Endodermal cell (in vitro differentiated cells): ENCODE measurements at regions not wholly inside any gene's neighbourhood (a gene's known extent, or its start where the extent isn't known, plus 50 kb on each side); places are given as distances from the start of the nearest gene placed in this dataset.

Source experiments
- DNase-seq: peaks from one replicate; pipeline ENCODE4 v3.0.0-alpha.2; 2017
- H3K27ac ChIP-seq: 2 replicates; pipeline ENCODE4 v1.5.1; 2013; ENCODE audit warnings: mild to moderate bottlenecking, low read depth, low read length, moderate library complexity
- H3K27me3 ChIP-seq: 2 replicates; pipeline ENCODE4 v1.6.1; 2013; ENCODE audit warnings: mild to moderate bottlenecking, low read length, moderate library complexity; ENCODE audit not compliant: insufficient read depth, control insufficient read depth, poor library complexity, severe bottlenecking
- H3K36me3 ChIP-seq: 2 replicates; pipeline ENCODE4 v1.7.0; 2013; ENCODE audit warnings: mild to moderate bottlenecking, low read length, moderate library complexity; ENCODE audit not compliant: control insufficient read depth, insufficient read depth
- H3K4me1 ChIP-seq: one replicate; pipeline ENCODE4 v1.7.0; 2013; ENCODE audit warnings: low read length; ENCODE audit not compliant: control insufficient read depth, insufficient read depth
- H3K4me3 ChIP-seq: 2 replicates; pipeline ENCODE4 v1.5.1; 2013; ENCODE audit warnings: mild to moderate bottlenecking, low read length, moderate library complexity
- H3K9ac ChIP-seq: 2 replicates; pipeline ENCODE4 v1.6.1; 2013; ENCODE audit warnings: mild to moderate bottlenecking, low read length, moderate library complexity; ENCODE audit not compliant: poor library complexity, severe bottlenecking; ENCODE audit errors: extremely low read depth
- H3K9me3 ChIP-seq: 2 replicates; pipeline ENCODE4 v1.6.1; 2013; ENCODE audit warnings: mild to moderate bottlenecking, low read length, moderate library complexity; ENCODE audit not compliant: control insufficient read depth
- H3K27ac Mint-ChIP-seq: 2 replicates; pipeline ENCODE4 v1.8.0; 2020; ENCODE audit warnings: mixed read lengths
- H3K27me3 Mint-ChIP-seq: 2 replicates; pipeline ENCODE4 v1.8.0; 2021; ENCODE audit warnings: mild to moderate bottlenecking, mixed read lengths; ENCODE audit not compliant: insufficient read depth
- H3K36me3 Mint-ChIP-seq: 2 replicates; pipeline ENCODE4 v1.8.0; 2020; ENCODE audit warnings: low read depth, mixed read lengths
- H3K4me1 Mint-ChIP-seq: 2 replicates; pipeline ENCODE4 v1.8.0; 2020; ENCODE audit warnings: mixed read lengths
- H3K4me3 Mint-ChIP-seq: 2 replicates; pipeline ENCODE4 v1.8.0; 2020; ENCODE audit warnings: mild to moderate bottlenecking, moderate library complexity, mixed read lengths
- H3K9me3 Mint-ChIP-seq: 2 replicates; pipeline ENCODE4 v1.8.0; 2020; ENCODE audit warnings: mild to moderate bottlenecking, mixed read lengths
- CTCF ChIP-seq: fragments of 200-600 bp; sonication (generic); conservative IDR thresholded peaks from 2 replicates; pipeline ENCODE4 v1.5.0; 2021; ENCODE audit warnings: antibody characterized with exemption, mild to moderate bottlenecking
- WGBS, 2 experiments: methylation state at CpG; one replicate each; pipeline versions ENCODE4 v1.1.5 to v1.1.7; 2013; ENCODE audit warnings: missing lambda C conversion rate in 2 of 2, mixed read lengths in 1 of 2; ENCODE audit not compliant: insufficient coverage in 1 of 2, insufficient read length in 1 of 2; 5-methylcytosine and 5-hydroxymethylcytosine counted together

- H3K36me3 ChIP-seq = no peaks in the 10 kb centered on the region
- no peak for DNase-seq
- Mint-ChIP-seq H3K4me3 (no peak overlapping the region), H3K27ac (no peak overlapping the region), H3K9me3 (no peaks in the 10 kb centered on the region), H3K4me1 (peaks cover 43% of the 10 kb centered on the region), H3K27me3 (no peaks in the 10 kb centered on the region), H3K36me3 (no peaks in the 10 kb centered on the region)
- TF ChIP-seq CTCF = no peak
- WGBS, 2 experiments = 100% methylated on average over 1 of the region's 1 CpG; no CpG with 5 or more reads in 1 of the 2 experiments
- no peak overlapping the region for H3K27ac ChIP-seq
- no peaks in the 10 kb centered on the region for H3K4me1 ChIP-seq
- no peak overlapping the region for H3K9ac ChIP-seq
- H3K4me3 ChIP-seq = no peak overlapping the region
- H3K9me3 ChIP-seq = no peaks in the 10 kb centered on the region
- H3K27me3 ChIP-seq = no peaks in the 10 kb centered on the region
Observed at GRCh38 chr7:86995814-86996213, 63.6 kb downstream of the ELAPOR2 start.

GRCh38 chr7:86995052-86995725 lies 64.3 kb downstream of the ELAPOR2 start:
- peaks cover 37% of the 10 kb centered on the region for H3K4me1 Mint-ChIP-seq
- no peaks in the 10 kb centered on the region for H3K9me3 Mint-ChIP-seq
- H3K36me3 ChIP-seq = peaks cover 5% of the 10 kb centered on the region
- no peak for DNase-seq
- H3K4me3 Mint-ChIP-seq = no peak overlapping the region
- no peak overlapping the region for H3K27ac ChIP-seq
- no peaks in the 10 kb centered on the region for H3K27me3 ChIP-seq
- 84 to 87% methylated on average over 2 to 5 of the region's 6 CpGs for WGBS, 2 experiments
- H3K27me3 Mint-ChIP-seq = no peaks in the 10 kb centered on the region
- H3K36me3 Mint-ChIP-seq = peaks cover 3% of the 10 kb centered on the region
- H3K4me1 ChIP-seq = no peaks in the 10 kb centered on the region
- TF ChIP-seq CTCF = no peak
- H3K27ac Mint-ChIP-seq = no peak overlapping the region
- H3K9ac ChIP-seq = no peak overlapping the region
- H3K4me3 ChIP-seq = no peak overlapping the region
- H3K9me3 ChIP-seq = no peaks in the 10 kb centered on the region

GRCh38 chr7:86991771-86992191 lies 67.7 kb downstream of the ELAPOR2 start:
- Histone ChIP-seq H3K9ac (no peak overlapping the region), H3K27ac (no peak overlapping the region), H3K36me3 (peaks cover 16% of the 10 kb centered on the region), H3K9me3 (peaks cover 25% of the 10 kb centered on the region), H3K4me3 (no peak overlapping the region), H3K27me3 (no peaks in the 10 kb centered on the region), H3K4me1 (no peaks in the 10 kb centered on the region)
- H3K4me3 Mint-ChIP-seq = no peak overlapping the region
- DNase-seq = no peak
- H3K27me3 Mint-ChIP-seq = no peaks in the 10 kb centered on the region
- H3K36me3 Mint-ChIP-seq = peaks cover 17% of the 10 kb centered on the region
- peaks cover 13% of the 10 kb centered on the region for H3K9me3 Mint-ChIP-seq
- no peak overlapping the region for H3K27ac Mint-ChIP-seq
- TF ChIP-seq CTCF = no peak
- H3K4me1 Mint-ChIP-seq = peaks cover 28% of the 10 kb centered on the region
